HG02884 (cell line): ENCODE measurements at regions not wholly inside any gene's neighbourhood (a gene's known extent, or its start where the extent isn't known, plus 50 kb on each side); places are given as distances from the start of the nearest gene placed in this dataset.
"Not testable (repeated sequence)": the region's sequence is repeated elsewhere in the genome, so short reads cannot be mapped to it uniquely, and the experiment has no call there.

ENCODE experiments used
- ATAC-seq: cut with Tn5 transposase; IDR thresholded peaks from one replicate; pipeline ENCODE4 v1.9.1; 2021; ENCODE audit warnings: mild to moderate bottlenecking, moderate library complexity; ENCODE audit not compliant: unreplicated experiment

- ATAC-seq, result no peak
Measured at GRCh38 chr12:116360579-116361413, 83.3 kb upstream of the MED13L start.

DNA sequence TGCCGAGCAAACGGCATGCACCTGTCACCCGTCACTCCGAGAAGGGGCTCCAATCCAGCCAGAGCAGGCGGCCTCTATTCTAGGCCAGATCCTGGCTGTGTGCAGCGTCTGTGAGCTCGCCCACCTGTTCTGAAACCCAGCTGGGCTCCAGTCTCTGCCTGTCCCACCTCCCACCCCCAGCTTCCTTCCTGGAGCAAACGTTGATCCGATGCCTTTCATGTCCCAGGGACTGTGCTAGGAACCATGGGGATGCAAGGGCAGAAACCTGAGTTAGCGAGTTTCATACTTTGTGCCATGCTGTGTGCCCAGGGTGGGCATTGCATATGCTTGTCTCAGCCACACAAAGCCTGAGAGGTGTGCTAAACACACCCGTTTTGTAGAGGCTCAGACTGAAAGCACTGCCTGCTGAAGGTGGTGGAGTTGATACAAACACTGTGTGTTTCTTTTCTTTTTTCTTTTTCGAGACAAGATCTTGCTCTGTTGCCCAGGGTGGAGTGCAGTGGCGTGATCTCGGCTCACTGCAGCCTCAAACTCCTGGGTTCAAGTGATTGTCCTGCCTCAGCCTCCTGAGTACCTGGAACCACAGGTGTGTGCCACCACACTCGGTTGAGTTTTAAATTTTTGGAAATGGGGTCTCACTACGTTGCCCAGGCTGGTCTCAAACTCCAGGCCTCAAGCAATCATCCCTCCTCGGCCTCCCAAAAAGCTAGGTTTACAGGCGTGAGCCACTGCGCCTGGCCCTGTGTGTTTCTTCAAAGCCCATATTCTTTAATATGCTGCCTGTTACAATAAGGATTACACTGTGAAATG, 84.1 kb upstream of the MED13L start:
- ATAC-seq, result no peak

DNA sequence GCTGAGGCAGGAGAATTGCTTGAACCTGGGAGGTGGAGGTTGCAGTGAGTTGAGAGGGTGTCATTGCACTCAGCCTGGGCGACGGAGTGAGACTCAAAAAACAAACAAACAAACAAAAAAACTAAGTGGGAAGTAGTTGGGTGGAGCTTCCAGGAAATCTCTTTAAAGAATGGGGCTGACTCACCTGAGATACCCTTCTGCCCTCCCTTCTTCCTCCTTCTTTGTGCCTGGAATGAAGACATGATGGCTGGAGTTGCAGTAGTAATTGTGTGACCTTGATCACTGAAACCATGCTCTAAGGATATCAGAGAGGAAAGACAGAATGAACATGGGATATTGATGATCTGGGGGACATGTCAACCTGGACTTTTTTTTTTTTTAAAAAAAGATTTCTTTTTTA, 87.6 kb upstream of the MED13L start:
- ATAC-seq, result no peak

- no peak for ATAC-seq
Measured at GRCh38 chr12:116365606-116366455, 88.3 kb upstream of the MED13L start.

- no peak for ATAC-seq
Measured at GRCh38 chr12:116366456-116366776, 88.9 kb upstream of the MED13L start.

DNA sequence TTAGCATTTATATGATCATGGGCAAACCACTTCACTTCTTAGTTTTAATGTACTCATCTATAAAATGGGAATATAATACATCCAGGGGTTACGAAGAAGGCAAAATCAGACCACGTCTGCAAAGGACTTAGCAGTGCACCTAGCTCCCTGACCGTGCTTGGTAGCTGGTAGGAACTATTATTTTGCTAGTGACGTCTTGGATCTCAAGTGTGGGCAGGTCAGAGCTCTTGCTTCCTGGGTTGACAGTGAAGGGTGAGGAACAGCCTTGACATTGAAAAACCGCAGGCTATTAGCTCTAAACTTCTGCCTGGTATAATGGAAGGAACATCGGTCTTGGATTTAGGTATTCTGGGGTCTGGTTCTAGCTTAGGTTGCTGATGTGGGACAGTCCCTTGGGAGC, 89.3 kb upstream of the MED13L start:
- ATAC-seq, result no peak

DNA sequence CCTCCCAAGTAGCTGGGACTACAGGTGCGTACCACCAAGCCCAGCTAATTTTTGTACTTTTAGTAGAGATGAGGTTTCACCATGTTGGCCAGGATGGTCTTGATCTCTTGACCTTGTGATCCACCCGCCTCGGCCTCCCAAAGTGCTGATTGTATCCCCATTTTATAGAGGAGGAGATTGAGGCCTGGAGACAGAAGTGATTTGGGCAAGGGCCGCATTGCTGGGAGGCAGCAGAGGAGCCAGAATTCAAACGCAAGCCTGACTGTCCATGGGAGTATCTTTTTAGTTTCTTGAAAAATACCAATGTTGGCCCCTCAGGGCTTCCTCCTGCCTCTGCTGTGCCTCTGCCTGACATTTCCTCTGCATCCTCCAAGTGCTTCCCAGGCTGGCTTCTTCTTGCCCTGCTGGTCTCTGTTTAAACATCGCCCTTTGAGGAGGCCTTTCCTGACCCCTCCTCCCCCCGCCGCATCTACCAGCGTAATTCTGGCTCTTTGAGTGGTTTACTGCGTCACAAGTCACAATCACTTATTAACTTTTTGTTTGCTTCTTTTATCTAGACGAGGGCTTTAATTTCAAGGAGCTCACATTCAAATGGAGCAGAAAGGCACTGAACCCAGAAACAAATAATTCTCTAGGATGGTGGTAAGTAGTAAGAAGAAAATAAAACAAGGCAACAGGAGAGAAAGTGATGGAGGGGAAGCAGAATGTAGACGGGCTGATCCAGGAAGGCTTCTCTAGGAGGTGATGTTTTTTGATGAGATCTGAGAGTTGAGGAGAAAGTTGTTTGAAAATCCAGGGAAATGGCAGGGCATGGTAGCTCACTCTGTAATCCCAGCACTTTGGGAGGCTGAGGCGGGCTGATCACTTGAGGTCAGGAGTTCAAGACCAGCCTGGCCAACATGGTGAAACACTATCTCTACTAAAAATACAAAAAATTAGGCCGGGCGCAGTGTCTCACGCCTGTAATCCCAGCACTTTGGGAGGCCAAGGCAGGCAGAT, 91.0 kb upstream of the MED13L start:
- ATAC-seq, result no peak

GRCh38 chr12:116370004-116370404, 92.5 kb upstream of the MED13L start:
- no peak for ATAC-seq

- ATAC-seq, result no peak
Measured at GRCh38 chr12:116370886-116371580, 93.5 kb upstream of the MED13L start.

- ATAC-seq, result no peak
Measured at GRCh38 chr12:116372815-116373214, 95.3 kb upstream of the MED13L start.

DNA sequence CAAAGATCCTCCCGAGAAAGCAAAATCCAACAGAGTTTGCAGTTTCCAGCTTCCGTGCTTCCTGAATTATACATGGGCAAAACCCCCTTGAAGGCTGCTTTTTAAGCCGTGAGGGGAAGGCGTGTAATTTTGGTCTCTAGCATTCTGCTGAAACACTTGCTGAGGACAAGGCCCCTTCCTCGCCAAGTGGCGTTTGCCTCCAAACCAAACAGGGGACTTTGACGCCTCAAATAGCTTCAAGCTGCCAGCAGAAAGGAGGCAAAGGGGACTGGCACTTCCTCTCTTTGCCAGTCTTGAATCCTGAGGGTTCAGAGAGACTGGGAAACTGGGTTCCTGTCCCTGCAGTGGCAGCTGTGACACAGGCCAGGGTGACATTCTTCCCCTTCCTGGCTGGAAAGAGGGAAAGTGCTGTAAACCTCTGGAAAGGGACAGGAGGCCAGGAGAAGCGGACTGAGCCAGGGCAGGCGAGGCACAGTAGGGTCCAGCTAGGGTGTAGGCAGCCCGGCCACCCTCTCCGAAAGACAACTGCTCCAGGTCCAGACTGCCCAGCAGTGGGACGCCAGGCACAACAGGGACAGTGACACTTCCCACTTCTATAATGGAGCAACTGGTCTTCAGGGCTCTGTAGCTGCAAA, 96.2 kb upstream of the MED13L start:
- ATAC-seq, result no peak

DNA sequence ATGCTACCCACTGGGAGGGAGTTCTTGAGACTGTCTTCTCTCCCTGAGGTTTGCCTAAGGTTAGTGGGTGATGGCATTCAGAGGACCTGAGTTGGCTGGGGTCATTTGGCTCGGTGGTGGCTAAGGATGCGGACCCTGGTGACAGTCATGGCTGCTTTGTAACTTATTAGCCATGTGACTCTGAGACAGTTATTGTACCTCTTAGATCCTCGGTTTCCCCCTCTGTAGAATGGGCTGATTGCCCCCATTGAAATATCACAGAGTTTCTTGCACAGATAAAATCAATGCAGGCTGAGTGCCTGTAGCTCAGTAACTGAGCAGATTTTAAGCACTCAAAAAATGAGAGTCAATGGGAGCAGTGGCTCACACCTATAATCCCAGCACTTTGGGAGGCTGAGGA, 96.7 kb upstream of the MED13L start:
- no peak for ATAC-seq

DNA sequence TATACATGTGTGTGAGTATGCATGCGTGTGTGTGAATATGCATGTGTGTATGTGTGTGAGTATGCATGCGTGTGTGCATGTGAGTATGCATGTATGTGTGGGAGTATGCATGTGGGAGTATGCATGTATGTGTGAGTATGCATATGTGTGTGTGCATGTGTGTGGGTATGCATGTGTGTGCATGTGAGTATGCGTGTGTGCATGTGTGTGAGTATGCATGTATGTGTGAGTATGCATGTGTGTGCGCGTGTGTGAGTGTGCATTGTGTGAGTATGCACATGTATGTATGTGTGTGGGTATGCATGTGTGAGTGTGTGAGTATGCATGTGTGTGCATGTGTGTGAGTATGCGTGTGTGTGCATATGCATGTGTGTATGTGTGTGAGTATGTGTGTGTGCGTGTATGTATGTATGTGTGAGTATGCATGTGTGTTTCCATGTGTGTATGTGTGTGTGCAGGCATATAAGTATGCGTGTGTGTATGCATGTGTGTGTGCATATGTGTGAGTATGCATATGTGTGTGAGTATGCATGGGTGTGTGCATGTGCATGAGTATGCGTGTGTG, 97.9 kb upstream of the MED13L start:
- ATAC-seq, result no peak

DNA sequence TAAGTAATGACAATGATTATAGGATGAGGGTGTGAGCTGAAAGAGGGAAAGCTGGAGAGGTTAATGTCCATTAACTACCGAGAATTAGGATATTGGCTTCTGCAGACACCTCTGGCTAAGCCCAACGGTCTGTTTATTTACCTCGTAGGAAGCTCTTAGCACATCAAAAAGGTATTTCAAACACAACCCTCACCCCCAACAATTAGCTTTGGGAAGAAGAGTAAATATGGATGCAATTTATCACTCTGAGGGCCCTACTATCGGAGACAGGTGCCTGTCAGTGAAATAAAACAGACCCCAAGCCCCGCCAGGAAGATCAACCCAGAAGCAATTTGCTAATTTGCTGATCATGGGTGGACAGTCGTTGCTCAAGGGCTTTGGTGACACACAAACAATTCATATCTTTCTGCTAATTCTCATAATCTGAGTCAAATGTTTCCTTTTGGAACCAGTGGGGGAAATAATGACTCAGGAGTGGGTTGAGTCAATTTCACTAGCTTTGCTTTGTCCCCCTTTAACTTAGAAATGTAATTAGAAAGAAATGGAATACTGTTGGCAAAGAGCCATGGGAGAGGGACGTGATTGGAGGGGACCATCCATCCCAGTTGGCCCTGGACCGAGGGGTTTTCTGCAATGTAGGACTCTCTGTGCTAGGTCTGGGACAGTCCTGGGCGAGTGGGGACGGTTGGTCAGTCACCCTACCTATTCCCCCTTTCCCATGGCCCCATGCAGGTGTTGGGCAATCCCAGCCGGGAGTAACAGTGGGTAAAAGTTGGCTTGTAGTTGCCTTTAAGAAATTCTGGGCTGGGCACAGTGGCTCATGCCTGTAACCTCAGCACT, 99.1 kb upstream of the MED13L start:
- no peak for ATAC-seq

GRCh38 chr12:116377194-116377571, 99.7 kb upstream of the MED13L start:
- ATAC-seq, result not testable (repeated sequence)

- ATAC-seq, result no peak
Measured at GRCh38 chr12:116378002-116378401, 100.5 kb upstream of the MED13L start.

GRCh38 chr12:116380108-116380507, 102.6 kb upstream of the MED13L start:
- ATAC-seq, result no peak

- ATAC-seq, result not testable (repeated sequence)
Measured at GRCh38 chr12:116380740-116381139, 103.2 kb upstream of the MED13L start.
